ENCODE measurements at regions not wholly inside any gene's neighbourhood (a gene's known extent, or its start where the extent isn't known, plus 50 kb on each side); places are given as distances from the start of the nearest gene placed in this dataset.
A peak's percentile ranks its signal among the peaks of the same experiment; 100 is the strongest.

DNA sequence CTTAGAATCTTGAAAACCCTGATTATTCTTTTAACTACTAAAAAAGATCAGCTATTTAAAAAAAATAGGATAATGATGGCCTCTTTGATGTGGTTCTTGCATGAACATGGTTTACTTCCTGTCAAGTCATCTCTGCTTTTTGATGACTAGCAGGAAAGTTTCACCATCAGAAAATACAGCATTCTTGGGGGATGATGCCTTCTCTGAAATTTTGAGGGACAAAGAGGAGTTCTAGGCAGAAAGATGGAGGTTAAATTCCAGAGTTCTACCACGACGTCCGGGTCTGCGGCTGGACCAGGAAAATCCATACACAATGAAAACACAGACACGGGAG, 130.4 kb downstream of the OLIG3 start:
- Histone ChIP-seq H3K9me3 (ENCODE audit: insufficient read depth, low read depth) (no peaks in the 10 kb centered on the region), H3K36me3 (ENCODE audit: low read depth) (no peaks in the 10 kb centered on the region), H3K27me3 (ENCODE audit: insufficient read depth, low read depth) (no peaks in the 10 kb centered on the region), H3K4me1 (replicated peaks; ENCODE audit: insufficient read depth) (no peaks in the 10 kb centered on the region), H3K4me2 (no peak overlapping the region), H3K79me2 (ENCODE audit: low read depth) (no peaks in the 10 kb centered on the region), H2AFZ (no peak overlapping the region), H3K4me3 (no peak overlapping the region), H3K9me2 (ENCODE audit: insufficient read depth) (no peaks in the 10 kb centered on the region), H3K27ac (no peak overlapping the region), H4K20me1 (ENCODE audit: insufficient read depth) (no peaks in the 10 kb centered on the region), H3F3A (ENCODE audit: insufficient read depth, low read depth) (no peaks in the 10 kb centered on the region)
- intact Hi-C loops (cut with micrococcal nuclease; ENCODE audit: unreplicated experiment) = no loop called here
- no peak for TF ChIP-seq EZH2 (IDR thresholded peaks at IDR 0.05; ENCODE audit: low read depth)
- TF ChIP-seq, protein P1, sequence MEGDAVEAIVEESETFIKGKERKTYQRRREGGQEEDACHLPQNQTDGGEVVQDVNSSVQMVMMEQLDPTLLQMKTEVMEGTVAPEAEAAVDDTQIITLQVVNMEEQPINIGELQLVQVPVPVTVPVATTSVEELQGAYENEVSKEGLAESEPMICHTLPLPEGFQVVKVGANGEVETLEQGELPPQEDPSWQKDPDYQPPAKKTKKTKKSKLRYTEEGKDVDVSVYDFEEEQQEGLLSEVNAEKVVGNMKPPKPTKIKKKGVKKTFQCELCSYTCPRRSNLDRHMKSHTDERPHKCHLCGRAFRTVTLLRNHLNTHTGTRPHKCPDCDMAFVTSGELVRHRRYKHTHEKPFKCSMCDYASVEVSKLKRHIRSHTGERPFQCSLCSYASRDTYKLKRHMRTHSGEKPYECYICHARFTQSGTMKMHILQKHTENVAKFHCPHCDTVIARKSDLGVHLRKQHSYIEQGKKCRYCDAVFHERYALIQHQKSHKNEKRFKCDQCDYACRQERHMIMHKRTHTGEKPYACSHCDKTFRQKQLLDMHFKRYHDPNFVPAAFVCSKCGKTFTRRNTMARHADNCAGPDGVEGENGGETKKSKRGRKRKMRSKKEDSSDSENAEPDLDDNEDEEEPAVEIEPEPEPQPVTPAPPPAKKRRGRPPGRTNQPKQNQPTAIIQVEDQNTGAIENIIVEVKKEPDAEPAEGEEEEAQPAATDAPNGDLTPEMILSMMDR (conservative IDR thresholded peaks at IDR 0.05) = no peak
- CTCF ChIA-PET = no interaction called here
- POLR2A ChIA-PET (ENCODE audit: unreplicated experiment) = no interaction called here
- no TSS peak for BruUV-seq (replicated peaks)
- DNase-seq = peak in 1 of 2 experiments; percentile 34

DNA sequence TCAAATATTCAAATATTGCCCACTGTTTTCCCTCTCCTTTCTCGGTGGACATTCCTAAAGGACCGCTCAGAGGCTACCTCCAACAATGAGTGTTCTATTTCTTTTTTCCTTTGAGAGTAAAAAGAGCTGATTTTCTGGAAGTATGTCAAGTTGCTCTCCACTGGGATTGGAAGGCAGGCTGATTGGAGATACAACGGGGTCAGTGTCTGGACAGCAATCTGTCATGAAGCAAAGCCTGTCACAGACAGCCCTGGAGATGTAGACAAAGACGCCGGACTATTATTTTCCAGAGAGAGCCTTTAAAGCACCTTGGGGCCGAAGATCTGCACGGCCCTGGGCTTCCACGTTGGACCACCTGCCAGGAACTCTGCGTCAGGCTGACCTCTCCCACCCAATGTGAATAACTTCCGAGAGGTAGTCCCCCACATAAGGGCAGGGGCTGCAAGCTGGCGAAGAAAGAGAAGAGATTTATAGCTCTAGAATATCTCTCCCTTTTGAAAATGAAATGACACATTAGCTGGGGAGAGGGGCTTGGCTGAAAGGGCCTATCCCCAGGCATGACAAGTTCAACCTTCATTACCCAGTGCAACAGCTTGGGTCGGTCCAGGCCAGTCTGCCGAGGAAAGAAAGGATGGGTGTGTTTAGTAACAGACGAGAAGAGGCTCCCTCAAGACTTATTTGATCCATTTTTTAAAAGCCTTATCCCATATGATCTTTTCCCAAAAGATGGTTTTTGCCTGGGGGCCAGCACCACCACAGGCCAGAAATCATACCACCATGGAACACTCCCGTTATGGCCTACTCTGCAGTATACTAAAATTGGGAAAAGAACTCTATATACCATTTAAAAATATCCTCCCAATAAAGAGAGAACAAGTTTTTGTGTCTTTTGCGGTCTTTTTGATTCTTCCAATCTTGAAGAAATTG, 131.1 kb downstream of the OLIG3 start:
- H3K4me2 ChIP-seq = no peak overlapping the region
- intact Hi-C loops (cut with micrococcal nuclease; ENCODE audit: unreplicated experiment) = no loop called here
- 0 out of 2 replicates have a peak overlapping the region, but pooled peaks have one; percentile 32 for H2AFZ ChIP-seq
- no peaks in the 10 kb centered on the region for H3K9me3 ChIP-seq (ENCODE audit: insufficient read depth, low read depth)
- no peaks in the 10 kb centered on the region for H3K36me3 ChIP-seq (ENCODE audit: low read depth)
- no peaks in the 10 kb centered on the region for H3K79me2 ChIP-seq (ENCODE audit: low read depth)
- no peaks in the 10 kb centered on the region for H3K9me2 ChIP-seq (ENCODE audit: insufficient read depth)
- TF ChIP-seq, protein P1 (conservative IDR thresholded peaks at IDR 0.05) = no peak
- no peak for TF ChIP-seq EZH2 (IDR thresholded peaks at IDR 0.05; ENCODE audit: low read depth)
- no peaks in the 10 kb centered on the region for H3F3A ChIP-seq (ENCODE audit: insufficient read depth, low read depth)
- BruUV-seq (replicated peaks) = no TSS peak
- peak in 1 of 2 experiments; percentile 30 for DNase-seq
- ChIA-PET POLR2A (ENCODE audit: unreplicated experiment) (no interaction called here), CTCF (no interaction called here)
- H3K27me3 ChIP-seq (ENCODE audit: insufficient read depth, low read depth) = no peaks in the 10 kb centered on the region
- H4K20me1 ChIP-seq (ENCODE audit: insufficient read depth) = no peaks in the 10 kb centered on the region
- no peak overlapping the region for H3K27ac ChIP-seq
- no peak overlapping the region for H3K4me3 ChIP-seq
- no peaks in the 10 kb centered on the region for H3K4me1 ChIP-seq (replicated peaks; ENCODE audit: insufficient read depth)

DNA sequence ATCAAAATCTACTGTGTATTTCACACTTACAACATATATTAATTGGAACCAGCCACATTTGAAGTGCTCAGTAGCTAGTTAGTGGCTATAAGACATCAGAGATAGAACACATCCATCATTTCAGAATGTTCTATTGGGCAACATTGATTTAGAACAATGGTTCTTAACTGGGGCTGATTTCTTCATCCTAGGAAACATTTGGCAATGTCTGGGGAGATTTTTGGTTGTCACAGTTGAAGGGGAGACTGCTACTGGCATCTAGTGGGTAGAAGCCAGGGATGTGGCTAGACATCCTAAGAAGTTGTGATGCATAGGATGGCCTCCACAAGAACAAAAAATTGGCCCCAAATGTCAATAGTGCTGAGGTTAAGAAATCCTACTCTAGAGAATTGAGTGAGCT, 132.5 kb downstream of the OLIG3 start:
- Histone ChIP-seq H3K27ac (no peak overlapping the region), H3F3A (ENCODE audit: insufficient read depth, low read depth) (no peaks in the 10 kb centered on the region), H3K9me3 (ENCODE audit: insufficient read depth, low read depth) (no peaks in the 10 kb centered on the region), H3K4me3 (no peak overlapping the region), H3K9me2 (ENCODE audit: insufficient read depth) (no peaks in the 10 kb centered on the region), H3K4me1 (replicated peaks; ENCODE audit: insufficient read depth) (no peaks in the 10 kb centered on the region), H2AFZ (no peak overlapping the region), H3K36me3 (ENCODE audit: low read depth) (no peaks in the 10 kb centered on the region), H4K20me1 (ENCODE audit: insufficient read depth) (no peaks in the 10 kb centered on the region), H3K79me2 (ENCODE audit: low read depth) (no peaks in the 10 kb centered on the region), H3K27me3 (ENCODE audit: insufficient read depth, low read depth) (no peaks in the 10 kb centered on the region), H3K4me2 (no peak overlapping the region)
- no peak for TF ChIP-seq EZH2 (IDR thresholded peaks at IDR 0.05; ENCODE audit: low read depth)
- TF ChIP-seq, protein P1 (conservative IDR thresholded peaks at IDR 0.05) = no peak
- ChIA-PET CTCF (no interaction called here), POLR2A (ENCODE audit: unreplicated experiment) (no interaction called here)
- DNase-seq = peak in 1 of 2 experiments; percentile 19
- no TSS peak for BruUV-seq (replicated peaks)
- intact Hi-C loops (cut with micrococcal nuclease; ENCODE audit: unreplicated experiment) = no loop called here
